GM23338 (cell line): ENCODE measurements at regions not wholly inside any gene's neighbourhood (a gene's known extent, or its start where the extent isn't known, plus 50 kb on each side); places are given as distances from the start of the nearest gene placed in this dataset.

ENCODE experiments used
- ATAC-seq: fragments of 200-7000 bp; cut with Tn5 transposase; 3 replicates; pipeline ENCODE4 v1.9.1; 2020
- DNase-seq: peaks from one replicate; pipeline ENCODE4 v3.0.0-alpha.2; 2015; ENCODE audit warnings: low spot score
- H2AFZ ChIP-seq: fragments of 200-600 bp; sonication (generic); 2 replicates; pipeline ENCODE4 v1.8.0; 2016; ENCODE audit warnings: antibody characterized with exemption, mild to moderate bottlenecking, moderate library complexity
- H3F3A ChIP-seq: fragments of 200-600 bp; sonication (generic); replicated peaks from 2 replicates; pipeline ENCODE4 v1.8.0; 2017; ENCODE audit warnings: antibody characterized with exemption, mixed run types, low read depth
- H3K27ac ChIP-seq: fragments of 200-600 bp; sonication (generic); 2 replicates; pipeline ENCODE4 v1.6.1; 2016; ENCODE audit warnings: low read depth
- H3K27me3 ChIP-seq: fragments of 200-600 bp; sonication (generic); 2 replicates; pipeline ENCODE4 v1.8.0; 2016; ENCODE audit warnings: mild to moderate bottlenecking, mixed run types, moderate library complexity; ENCODE audit not compliant: insufficient read depth
- H3K36me3 ChIP-seq: fragments of 200-600 bp; sonication (generic); 2 replicates; pipeline ENCODE4 v1.8.0; 2016; ENCODE audit warnings: mild to moderate bottlenecking; ENCODE audit not compliant: insufficient read depth
- H3K4me1 ChIP-seq: fragments of 200-600 bp; sonication (generic); 2 replicates; pipeline ENCODE4 v1.8.0; 2016; ENCODE audit warnings: mild to moderate bottlenecking, moderate library complexity; ENCODE audit not compliant: insufficient read depth
- H3K4me2 ChIP-seq: fragments of 200-600 bp; sonication (generic); 2 replicates; pipeline ENCODE4 v1.7.1; 2017; ENCODE audit warnings: mixed run types
- H3K4me3 ChIP-seq: fragments of 200-600 bp; sonication (generic); 2 replicates; pipeline ENCODE4 v1.6.1; 2016; ENCODE audit warnings: mixed run types
- H3K79me2 ChIP-seq: fragments of 200-600 bp; sonication (generic); replicated peaks from 2 replicates; pipeline ENCODE4 v1.8.0; 2017; ENCODE audit warnings: mild to moderate bottlenecking; ENCODE audit not compliant: insufficient read depth
- H3K9me2 ChIP-seq: fragments of 200-600 bp; sonication (generic); 2 replicates; pipeline ENCODE4 v1.8.0; 2017; ENCODE audit not compliant: insufficient read depth
- H4K20me1 ChIP-seq: fragments of 200-600 bp; sonication (generic); replicated peaks from 2 replicates; pipeline ENCODE4 v1.8.0; 2017; ENCODE audit warnings: mild to moderate bottlenecking; ENCODE audit not compliant: insufficient read depth
- H3K27ac Mint-ChIP-seq: 2 replicates; pipeline ENCODE4 v1.8.0; 2020; ENCODE audit warnings: inconsistent platforms, mild to moderate bottlenecking, moderate library complexity, mixed read lengths
- H3K27me3 Mint-ChIP-seq: 3 replicates; pipeline ENCODE4 v1.8.0; 2022; ENCODE audit warnings: low read depth, mild to moderate bottlenecking, moderate library complexity, mixed read lengths, inconsistent platforms; ENCODE audit not compliant: insufficient read depth, poor library complexity
- H3K36me3 Mint-ChIP-seq: 3 replicates; pipeline ENCODE4 v1.8.0; 2021; ENCODE audit warnings: low read depth, mild to moderate bottlenecking, inconsistent platforms, moderate library complexity, mixed read lengths
- H3K4me1 Mint-ChIP-seq: 3 replicates; pipeline ENCODE4 v1.8.0; 2020; ENCODE audit warnings: mild to moderate bottlenecking, inconsistent platforms, mixed read lengths
- H3K4me3 Mint-ChIP-seq: 3 replicates; pipeline ENCODE4 v1.8.0; 2021; ENCODE audit warnings: moderate library complexity, mild to moderate bottlenecking, inconsistent platforms, mixed read lengths
- H3K9me3 Mint-ChIP-seq: 3 replicates; pipeline ENCODE4 v1.8.0; 2020; ENCODE audit warnings: moderate library complexity, mild to moderate bottlenecking, inconsistent platforms, mixed read lengths
- CREB1 ChIP-seq: fragments of 250-450 bp; sonication (Bioruptor Pico); IDR thresholded peaks from 2 replicates; pipeline ENCODE4 v1.5.0; 2020; ENCODE audit warnings: low read depth, mild to moderate bottlenecking, moderate library complexity
- CTCF ChIP-seq, 2 experiments: fragments of 200-600 bp in 1 of 2; sonication (generic) in 1 of 2; conservative IDR thresholded peaks; 2 replicates each; pipeline versions ENCODE4 v1.5.1 to v1.6.1; 2016 to 2017; ENCODE audit warnings: antibody characterized with exemption in 2 of 2, low read depth in 2 of 2, mild to moderate bottlenecking in 2 of 2, moderate library complexity in 1 of 2
- ETS1 ChIP-seq: IDR thresholded peaks from 2 replicates; pipeline ENCODE4 v1.6.1; 2016; ENCODE audit warnings: antibody characterized with exemption
- EZH2 ChIP-seq: fragments of 200-600 bp; sonication (generic); IDR thresholded peaks from one replicate; pipeline ENCODE4 v1.8.0; 2017; ENCODE audit warnings: antibody characterized with exemption, mild to moderate bottlenecking, low read depth; ENCODE audit not compliant: unreplicated experiment
- EZH2phosphoT487 ChIP-seq: fragments of 200-600 bp; sonication (generic); IDR thresholded peaks from one replicate; pipeline ENCODE4 v1.8.1; 2018; ENCODE audit warnings: antibody characterized with exemption; ENCODE audit not compliant: unreplicated experiment
- JUNB ChIP-seq: IDR thresholded peaks from one replicate; pipeline ENCODE4 v1.6.1; 2016; ENCODE audit warnings: antibody characterized with exemption; ENCODE audit not compliant: unreplicated experiment
- NANOG ChIP-seq: IDR thresholded peaks from 2 replicates; pipeline ENCODE4 v1.6.1; 2016; ENCODE audit warnings: antibody characterized with exemption, borderline replicate concordance
- POLR2AphosphoS5 ChIP-seq: IDR thresholded peaks from 2 replicates; pipeline ENCODE4 v1.6.1; 2016; ENCODE audit warnings: antibody characterized with exemption, low read depth
- REST ChIP-seq: IDR thresholded peaks from one replicate; pipeline ENCODE4 v1.6.1; 2018; ENCODE audit warnings: antibody characterized with exemption; ENCODE audit not compliant: unreplicated experiment
- STAT1 ChIP-seq: IDR thresholded peaks from one replicate; pipeline ENCODE4 v1.6.1; 2016; ENCODE audit warnings: antibody characterized with exemption; ENCODE audit not compliant: unreplicated experiment
- ZNF114 ChIP-seq: fragments of 250-450 bp; sonication (Bioruptor Pico); IDR thresholded peaks from 2 replicates; pipeline ENCODE4 v1.5.0; 2020; ENCODE audit warnings: mild to moderate bottlenecking, moderate library complexity
- ZNF331 ChIP-seq: fragments of 250-450 bp; sonication (Bioruptor Pico); IDR thresholded peaks from 2 replicates; pipeline ENCODE4 v1.5.0; 2020; ENCODE audit warnings: low read depth, mild to moderate bottlenecking, moderate library complexity
- ZNF462 ChIP-seq: fragments of 250-450 bp; sonication (Bioruptor Pico); IDR thresholded peaks from 2 replicates; pipeline ENCODE4 v1.5.0; 2020; ENCODE audit warnings: mild to moderate bottlenecking, moderate library complexity

- Histone ChIP-seq H3K4me1 (peaks cover 8% of the 10 kb centered on the region; the same call in 1 of the 2 replicates), H3K79me2 (no peaks in the 10 kb centered on the region), H3K9me2 (peaks cover 11% of the 10 kb centered on the region; the same call in 1 of the 2 replicates), H2AFZ (no peak overlapping the region), H3F3A (no peaks in the 10 kb centered on the region), H3K36me3 (0 out of 2 replicates have a peak, but pooled peaks cover 3% of the 10 kb centered on the region), H4K20me1 (no peaks in the 10 kb centered on the region), H3K4me3 (no peak overlapping the region), H3K27ac (no peak overlapping the region), H3K27me3 (no peaks in the 10 kb centered on the region), H3K4me2 (no peak overlapping the region)
- ATAC-seq (peak; percentile 39; the same call in 2 of the 3 replicates), DNase-seq (peak; percentile 54)
- H3K4me1 Mint-ChIP-seq = peaks cover 25% of the 10 kb centered on the region; the same call in 2 of the 3 replicates
- no peak for TF ChIP-seq EZH2phosphoT487
- TF ChIP-seq CREB1 (CRISPR knock-in tag) = no peak
- no peak for TF ChIP-seq ZNF331 (CRISPR knock-in tag)
- TF ChIP-seq ZNF114 (CRISPR knock-in tag) = no peak
- TF ChIP-seq ZNF462 (CRISPR knock-in tag) = no peak
- no peak for TF ChIP-seq STAT1
- TF ChIP-seq NANOG = no peak
- no peak for TF ChIP-seq ETS1
- no peak for TF ChIP-seq CTCF (conservative IDR thresholded peaks at IDR 0.05; ENCODE audit: low read depth in 2 of 2)
- no peak for TF ChIP-seq EZH2
- TF ChIP-seq JUNB = no peak
- TF ChIP-seq POLR2AphosphoS5 = no peak
- TF ChIP-seq REST = no peak
- H3K27me3 Mint-ChIP-seq = peaks cover 2% of the 10 kb centered on the region
- H3K27ac Mint-ChIP-seq = 0 out of 2 replicates have a peak overlapping the region, but pooled peaks have one; percentile 52
- H3K9me3 Mint-ChIP-seq = peaks cover 4% of the 10 kb centered on the region; the same call in 2 of the 3 replicates
- peaks cover 7% of the 10 kb centered on the region; the same call in 2 of the 3 replicates for H3K36me3 Mint-ChIP-seq
- no peak overlapping the region for H3K4me3 Mint-ChIP-seq
These were observed 168.1 kb upstream of the FGGY start for GRCh38 chr1:59128784-59129227.
